H9 (cell line): ENCODE measurements at regions not wholly inside any gene's neighbourhood (a gene's known extent, or its start where the extent isn't known, plus 50 kb on each side); places are given as distances from the start of the nearest gene placed in this dataset.

Source experiments
- DNase-seq: peaks from one replicate; pipeline ENCODE4 v3.0.0-alpha.2; 2017
- H2AFZ ChIP-seq: one replicate; pipeline ENCODE4 v1.6.1; 2013; ENCODE audit warnings: mild to moderate bottlenecking, low read length, control low read depth, moderate library complexity
- H2AK5ac ChIP-seq: 2 replicates; pipeline ENCODE4 v1.6.1; 2013; ENCODE audit warnings: low read length, control low read depth, mixed read lengths; ENCODE audit not compliant: insufficient read length
- H2BK120ac ChIP-seq: one replicate; pipeline ENCODE4 v1.6.1; 2013; ENCODE audit warnings: low read depth, mild to moderate bottlenecking, low read length, control low read depth, inconsistent platforms; ENCODE audit not compliant: poor library complexity, severe bottlenecking
- H2BK12ac ChIP-seq: 2 replicates; pipeline ENCODE4 v1.6.1; 2013; ENCODE audit warnings: low read length, control low read depth, mixed read lengths, low read depth; ENCODE audit not compliant: insufficient read length
- H2BK15ac ChIP-seq: 2 replicates; pipeline ENCODE4 v1.6.1; 2013; ENCODE audit warnings: low read depth, low read length, control low read depth
- H2BK20ac ChIP-seq: one replicate; pipeline ENCODE4 v1.6.1; 2013; ENCODE audit warnings: low read depth, mild to moderate bottlenecking, low read length, control low read depth, inconsistent platforms; ENCODE audit not compliant: poor library complexity, severe bottlenecking
- H2BK5ac ChIP-seq: 2 replicates; pipeline ENCODE4 v1.6.1; 2013; ENCODE audit warnings: low read length, control low read depth, mixed read lengths; ENCODE audit not compliant: insufficient read length
- H3K14ac ChIP-seq: 2 replicates; pipeline ENCODE4 v1.6.1; 2013; ENCODE audit warnings: low read length, control low read depth; ENCODE audit not compliant: insufficient read depth
- H3K18ac ChIP-seq: 2 replicates; pipeline ENCODE4 v1.6.1; 2013; ENCODE audit warnings: low read depth, mild to moderate bottlenecking, mixed read lengths, low read length, control low read depth; ENCODE audit not compliant: insufficient read length
- H3K23ac ChIP-seq: 2 replicates; pipeline ENCODE4 v1.6.1; 2013; ENCODE audit warnings: low read length, control low read depth, mixed read lengths, low read depth; ENCODE audit not compliant: insufficient read length
- H3K23me2 ChIP-seq: 2 replicates; pipeline ENCODE4 v1.6.1; 2013; ENCODE audit warnings: low read depth, mild to moderate bottlenecking, mixed read lengths, low read length, control low read depth; ENCODE audit not compliant: insufficient read length, poor library complexity, severe bottlenecking
- H3K27ac ChIP-seq: 2 replicates; pipeline ENCODE4 v1.5.1; 2013; ENCODE audit warnings: low read length, control low read depth, mixed read lengths, low read depth; ENCODE audit not compliant: insufficient read length
- H3K27me3 ChIP-seq: 2 replicates; pipeline ENCODE4 v1.6.1; 2013; ENCODE audit warnings: low read length, control low read depth, inconsistent platforms; ENCODE audit not compliant: insufficient read depth
- H3K4ac ChIP-seq: 2 replicates; pipeline ENCODE4 v1.6.1; 2013; ENCODE audit warnings: low read depth, mild to moderate bottlenecking, control low read depth, inconsistent platforms, low read length, moderate library complexity
- H3K4me1 ChIP-seq: 2 replicates; pipeline ENCODE4 v1.6.1; 2013; ENCODE audit warnings: low read length, control low read depth, inconsistent platforms; ENCODE audit not compliant: insufficient read depth
- H3K4me2 ChIP-seq: 2 replicates; pipeline ENCODE4 v1.6.1; 2013; ENCODE audit warnings: low read length, control low read depth, mixed read lengths; ENCODE audit not compliant: insufficient read length, insufficient read depth
- H3K56ac ChIP-seq: 2 replicates; pipeline ENCODE4 v1.6.1; 2013; ENCODE audit warnings: low read depth, mild to moderate bottlenecking, mixed read lengths, low read length, control low read depth; ENCODE audit not compliant: insufficient read length
- H3K79me1 ChIP-seq: 2 replicates; pipeline ENCODE4 v1.6.1; 2013; ENCODE audit warnings: low read depth, mild to moderate bottlenecking, moderate library complexity, low read length, control low read depth, inconsistent platforms; ENCODE audit not compliant: insufficient read depth, poor library complexity, severe bottlenecking
- H3K79me2 ChIP-seq: 2 replicates; pipeline ENCODE4 v1.6.1; 2013; ENCODE audit warnings: low read length, control low read depth, inconsistent platforms; ENCODE audit not compliant: insufficient read depth
- H3K9ac ChIP-seq: 2 replicates; pipeline ENCODE4 v1.6.1; 2013; ENCODE audit warnings: low read length, control low read depth, mixed read lengths; ENCODE audit not compliant: insufficient read length; ENCODE audit errors: extremely low read depth
- H3K9me3 ChIP-seq: one replicate; pipeline ENCODE4 v1.6.1; 2013; ENCODE audit warnings: low read depth, low read length, inconsistent platforms; ENCODE audit not compliant: control insufficient read depth
- H3T11ph ChIP-seq: one replicate; pipeline ENCODE4 v1.6.1; 2013; ENCODE audit warnings: mild to moderate bottlenecking, low read length, control low read depth, inconsistent platforms
- H4K20me1 ChIP-seq: one replicate; pipeline ENCODE4 v1.6.1; 2013; ENCODE audit not compliant: control insufficient read depth, insufficient read length, insufficient read depth
- H4K5ac ChIP-seq: 2 replicates; pipeline ENCODE4 v1.6.1; 2013; ENCODE audit warnings: low read depth, mild to moderate bottlenecking, mixed read lengths, low read length, control low read depth; ENCODE audit not compliant: insufficient read length
- H4K8ac ChIP-seq: replicated peaks from 2 replicates; pipeline ENCODE4 v1.6.1; 2013; ENCODE audit warnings: low read length, control low read depth, mixed read lengths, low read depth; ENCODE audit not compliant: insufficient read length
- H4K91ac ChIP-seq: 2 replicates; pipeline ENCODE4 v1.6.1; 2013; ENCODE audit warnings: low read depth, mild to moderate bottlenecking, moderate library complexity, mixed read lengths, low read length, control low read depth; ENCODE audit not compliant: insufficient read length
- H3K27ac Mint-ChIP-seq, 3 experiments: 2 replicates in 2 of 3; 3 replicates in 1 of 3; pipeline ENCODE4 v1.8.0; 2020 to 2021; ENCODE audit warnings: mixed read lengths in 3 of 3, mild to moderate bottlenecking in 1 of 3, moderate library complexity in 1 of 3
- H3K27me3 Mint-ChIP-seq: 2 replicates; pipeline ENCODE4 v1.8.0; 2021; ENCODE audit warnings: low read depth, mild to moderate bottlenecking, moderate library complexity, mixed read lengths
- H3K36me3 Mint-ChIP-seq, 3 experiments: 2 replicates in 2 of 3; 3 replicates in 1 of 3; pipeline ENCODE4 v1.8.0; 2020 to 2021; ENCODE audit warnings: low read depth in 3 of 3, mixed read lengths in 3 of 3; ENCODE audit not compliant: insufficient read depth in 1 of 3
- H3K4me1 Mint-ChIP-seq, 2 experiments: 2 replicates each; pipeline ENCODE4 v1.8.0; 2020; ENCODE audit warnings: mixed read lengths in 2 of 2
- H3K4me3 Mint-ChIP-seq, 2 experiments: 2 replicates in 1 of 2; 3 replicates in 1 of 2; pipeline ENCODE4 v1.8.0; 2020 to 2021; ENCODE audit warnings: mild to moderate bottlenecking in 2 of 2, mixed read lengths in 2 of 2, moderate library complexity in 1 of 2
- H3K9me3 Mint-ChIP-seq, 2 experiments: 2 replicates in 1 of 2; 3 replicates in 1 of 2; pipeline ENCODE4 v1.8.0; 2020; ENCODE audit warnings: mild to moderate bottlenecking in 2 of 2, mixed read lengths in 2 of 2, moderate library complexity in 1 of 2
- WGBS: extraction: QIAGEN DNeasy Blood & Tissue Kit; methylation state at CpG from one replicate; pipeline ENCODE4 v1.1.7; 2013; ENCODE audit warnings: missing lambda C conversion rate, low lambda C conversion rate, mixed read lengths; ENCODE audit not compliant: insufficient read length; ENCODE audit errors: extremely low coverage; 5-methylcytosine and 5-hydroxymethylcytosine counted together
- TF ChIP-seq, protein P1 (sequence below): fragments of 200-600 bp; sonication (generic); conservative IDR thresholded peaks from 3 replicates; pipeline ENCODE4 v1.8.0; 2021; ENCODE audit warnings: antibody characterized with exemption, mild to moderate bottlenecking

DNA sequence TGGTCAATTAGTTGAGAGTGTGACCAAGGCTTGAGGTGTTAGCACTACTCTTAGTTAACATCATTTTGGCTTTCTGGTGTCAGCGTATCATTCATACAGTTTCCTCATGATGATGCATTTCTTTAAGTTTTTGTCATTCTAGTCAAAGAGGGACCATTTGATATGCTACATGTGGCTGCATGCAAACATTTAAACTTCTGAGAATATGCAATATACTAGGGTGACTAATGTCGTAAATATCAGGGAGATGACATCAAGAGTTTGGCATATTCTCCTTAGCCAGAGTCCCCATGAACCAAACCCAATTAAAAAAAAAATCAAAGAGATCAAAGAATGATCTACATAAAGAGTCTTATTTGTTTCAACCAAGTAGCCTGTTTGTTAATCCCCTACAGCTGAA lies 537.4 kb upstream of the PCDH7 start:
- no peak overlapping the region for H3T11ph ChIP-seq
- no peaks in the 10 kb centered on the region for H3K9me3 Mint-ChIP-seq
- no peaks in the 10 kb centered on the region for H3K79me1 ChIP-seq
- H3K4me1 ChIP-seq = no peaks in the 10 kb centered on the region
- H3K23me2 ChIP-seq = no peaks in the 10 kb centered on the region
- H2BK12ac ChIP-seq = no peak overlapping the region
- H3K9me3 ChIP-seq = no peaks in the 10 kb centered on the region
- no peak overlapping the region for H3K56ac ChIP-seq
- no peak overlapping the region for H2BK20ac ChIP-seq
- no peak overlapping the region for H4K8ac ChIP-seq
- no peak overlapping the region for H3K4me2 ChIP-seq
- H3K4ac ChIP-seq = no peak overlapping the region
- H2BK120ac ChIP-seq = no peak overlapping the region
- TF ChIP-seq, protein P1, sequence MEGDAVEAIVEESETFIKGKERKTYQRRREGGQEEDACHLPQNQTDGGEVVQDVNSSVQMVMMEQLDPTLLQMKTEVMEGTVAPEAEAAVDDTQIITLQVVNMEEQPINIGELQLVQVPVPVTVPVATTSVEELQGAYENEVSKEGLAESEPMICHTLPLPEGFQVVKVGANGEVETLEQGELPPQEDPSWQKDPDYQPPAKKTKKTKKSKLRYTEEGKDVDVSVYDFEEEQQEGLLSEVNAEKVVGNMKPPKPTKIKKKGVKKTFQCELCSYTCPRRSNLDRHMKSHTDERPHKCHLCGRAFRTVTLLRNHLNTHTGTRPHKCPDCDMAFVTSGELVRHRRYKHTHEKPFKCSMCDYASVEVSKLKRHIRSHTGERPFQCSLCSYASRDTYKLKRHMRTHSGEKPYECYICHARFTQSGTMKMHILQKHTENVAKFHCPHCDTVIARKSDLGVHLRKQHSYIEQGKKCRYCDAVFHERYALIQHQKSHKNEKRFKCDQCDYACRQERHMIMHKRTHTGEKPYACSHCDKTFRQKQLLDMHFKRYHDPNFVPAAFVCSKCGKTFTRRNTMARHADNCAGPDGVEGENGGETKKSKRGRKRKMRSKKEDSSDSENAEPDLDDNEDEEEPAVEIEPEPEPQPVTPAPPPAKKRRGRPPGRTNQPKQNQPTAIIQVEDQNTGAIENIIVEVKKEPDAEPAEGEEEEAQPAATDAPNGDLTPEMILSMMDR = no peak
- WGBS = no CpG with 5 or more reads among the region's 2 CpGs
- H4K91ac ChIP-seq = no peak overlapping the region
- no peak overlapping the region for H4K5ac ChIP-seq
- no peak overlapping the region for H3K14ac ChIP-seq
- no peak overlapping the region for H2BK15ac ChIP-seq
- H3K27ac ChIP-seq = no peak overlapping the region
- no peak overlapping the region for H2BK5ac ChIP-seq
- no peak overlapping the region for H2AFZ ChIP-seq
- no peak overlapping the region for H2AK5ac ChIP-seq
- H3K9ac ChIP-seq = no peak overlapping the region
- no peaks in the 10 kb centered on the region for H4K20me1 ChIP-seq
- no peaks in the 10 kb centered on the region; a peak in 1 of 7 replicates for H3K36me3 Mint-ChIP-seq
- no peak overlapping the region for H3K27ac Mint-ChIP-seq
- no peaks in the 10 kb centered on the region for H3K27me3 ChIP-seq
- H3K27me3 Mint-ChIP-seq = no peaks in the 10 kb centered on the region
- no peak overlapping the region for H3K23ac ChIP-seq
- no peak overlapping the region for H3K18ac ChIP-seq
- no peak overlapping the region for H3K4me3 Mint-ChIP-seq
- no peaks in the 10 kb centered on the region for H3K4me1 Mint-ChIP-seq
- no peak for DNase-seq
- H3K79me2 ChIP-seq = no peaks in the 10 kb centered on the region
